WI38 (cell line): ENCODE measurements at regions not wholly inside any gene's neighbourhood (a gene's known extent, or its start where the extent isn't known, plus 50 kb on each side); places are given as distances from the start of the nearest gene placed in this dataset.

Experiments used
- H3K4me3 ChIP-seq: 2 replicates; pipeline ENCODE4 v1.5.1; 2011; ENCODE audit warnings: low read depth, mild to moderate bottlenecking, control low read depth, low read length
- CTCF ChIP-seq: IDR thresholded peaks from 2 replicates; pipeline ENCODE4 v1.5.1; 2012; ENCODE audit warnings: low read depth, mild to moderate bottlenecking, control low read depth, low read length

DNA sequence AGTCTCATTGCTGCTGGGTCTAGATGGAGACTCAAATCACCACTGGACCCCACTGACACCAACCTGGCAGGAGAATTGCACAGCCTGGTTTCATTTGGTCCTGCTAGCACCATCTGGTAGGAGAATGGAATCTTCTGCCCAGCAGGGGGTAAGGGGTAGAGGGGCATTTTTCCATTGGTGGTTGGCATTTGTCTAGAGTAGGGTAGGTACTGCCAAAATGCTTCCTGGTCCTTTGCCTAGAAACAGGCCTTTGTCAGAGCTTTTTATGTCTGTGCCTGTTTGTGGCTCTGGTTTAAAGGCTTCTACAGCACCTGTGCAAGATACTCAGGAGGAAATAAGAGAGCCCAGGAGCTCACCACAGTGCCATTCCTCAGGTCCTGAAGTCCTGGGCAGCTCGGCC, 121.3 kb downstream of the KCTD12 start:
- no peak overlapping the region for H3K4me3 ChIP-seq
- TF ChIP-seq CTCF = no peak

DNA sequence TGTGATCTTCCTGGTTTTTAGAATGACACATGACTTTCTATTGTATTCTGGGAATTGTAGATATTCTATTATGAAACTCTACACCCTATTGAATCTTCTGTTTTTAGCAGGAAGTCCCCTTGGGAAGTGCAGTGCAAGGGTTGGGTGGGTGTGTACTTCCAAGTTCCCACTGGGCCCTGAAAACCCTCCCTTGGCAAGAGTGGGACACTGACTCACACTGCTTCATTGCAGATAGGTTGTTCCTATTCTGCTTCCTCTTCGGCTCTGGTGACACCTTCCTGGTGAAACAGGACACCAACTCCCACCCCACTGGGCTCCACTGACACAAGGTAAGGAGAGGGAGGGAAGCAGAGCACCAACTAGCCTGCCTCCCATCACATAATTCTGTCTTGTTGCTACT, 121.8 kb downstream of the KCTD12 start:
- no peak for TF ChIP-seq CTCF
- no peak overlapping the region for H3K4me3 ChIP-seq

GRCh38 chr13:76762721-76763120, 123.5 kb downstream of the KCTD12 start:
- no peak for TF ChIP-seq CTCF
- no peak overlapping the region for H3K4me3 ChIP-seq

- no peak for TF ChIP-seq CTCF
- H3K4me3 ChIP-seq = no peak overlapping the region
These were observed 126.3 kb downstream of the KCTD12 start for GRCh38 chr13:76759877-76760276.

GRCh38 chr13:76758738-76759137, 127.5 kb downstream of the KCTD12 start:
- no peak overlapping the region for H3K4me3 ChIP-seq
- TF ChIP-seq CTCF = no peak

GRCh38 chr13:76758257-76758656, 127.9 kb downstream of the KCTD12 start:
- no peak for TF ChIP-seq CTCF
- no peak overlapping the region for H3K4me3 ChIP-seq

DNA sequence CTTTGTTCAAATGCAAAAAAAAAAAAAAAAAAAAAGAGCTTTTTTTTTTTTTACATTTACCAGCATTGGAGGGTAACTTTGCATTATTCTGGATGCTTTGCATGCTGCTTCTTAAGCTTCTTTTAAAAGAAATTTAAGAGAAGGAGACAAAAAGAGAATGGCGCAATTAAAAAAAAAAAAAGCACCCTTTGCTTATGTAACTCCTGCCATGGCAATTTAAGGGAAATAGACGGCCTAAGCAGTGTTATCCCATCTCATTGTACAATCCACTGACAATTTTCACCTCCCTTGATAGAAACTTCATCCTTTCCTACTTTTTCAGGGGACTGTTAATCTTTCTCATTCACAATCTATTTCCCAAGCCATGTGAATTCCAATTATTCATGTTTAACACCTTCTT, 129.8 kb downstream of the KCTD12 start:
- H3K4me3 ChIP-seq = no peak overlapping the region
- no peak for TF ChIP-seq CTCF
